ENCODE measurements at regions not wholly inside any gene's neighbourhood (a gene's known extent, or its start where the extent isn't known, plus 50 kb on each side); places are given as distances from the start of the nearest gene placed in this dataset.

DNA sequence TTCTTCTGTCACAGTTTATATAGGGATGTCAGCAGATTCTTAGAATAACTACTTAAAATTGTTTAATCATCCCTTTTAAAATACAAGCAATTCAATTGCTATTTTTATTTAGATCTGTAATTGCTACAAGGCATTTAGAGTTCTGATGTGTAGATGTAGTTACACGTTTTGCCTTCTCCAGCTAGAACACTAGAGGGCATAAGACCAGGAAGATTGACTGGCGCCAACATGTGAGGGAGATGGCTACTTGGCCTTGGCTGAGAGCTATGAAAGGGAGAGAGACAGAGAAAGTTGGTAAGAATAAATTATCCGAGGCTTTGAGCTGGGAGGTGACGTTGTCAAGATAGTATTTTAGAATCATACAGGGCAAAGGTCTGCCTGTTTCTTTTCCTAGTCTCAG lies 563.7 kb upstream of the PRKX start:
- ChIA-PET CTCF (no interaction called here), POLR2A (no interaction called here)
- H3K27me3 ChIP-seq (ENCODE audit: control insufficient read depth in 2 of 2, insufficient read depth in 2 of 2, low read length in 2 of 2) = no peaks in the 10 kb centered on the region
- DNase-seq (ENCODE audit: low read depth, low spot score) (no peak), FAIRE-seq (no peak)
- dilution Hi-C loops (cut with MboI; ENCODE audit: extremely low pct_ligation_motif_present, low sequenced_read_pairs) = no loop called here
- H3K9ac ChIP-seq (replicated peaks; ENCODE audit: extremely low read depth, insufficient read depth, low read length) = no peak overlapping the region
- no TSS peak for BruUV-seq (replicated peaks)
- H3K9me3 ChIP-seq (replicated peaks; ENCODE audit: control insufficient read depth, insufficient read depth, low read length) = no peaks in the 10 kb centered on the region
- no peaks in the 10 kb centered on the region for H3K36me3 ChIP-seq (ENCODE audit: control insufficient read depth in 2 of 2, extremely low read depth in 1 of 2, insufficient read depth in 2 of 2, low read length in 2 of 2)
- H3K4me1 ChIP-seq (ENCODE audit: control insufficient read depth, extremely low read depth, insufficient read depth, low read length) = no peaks in the 10 kb centered on the region
- H4K20me1 ChIP-seq (replicated peaks; ENCODE audit: control insufficient read depth, extremely low read depth, insufficient read depth, low read length) = no peaks in the 10 kb centered on the region
- no peak overlapping the region for H3K4me3 ChIP-seq (replicated peaks in 1 of 3; ENCODE audit: insufficient read depth in 1 of 3, low read depth in 1 of 3, low read length in 3 of 3)
- H2AFZ ChIP-seq (ENCODE audit: low read depth, low read length) = no peak overlapping the region
- TF ChIP-seq GATA2 (IDR thresholded peaks at IDR 0.05; ENCODE audit: insufficient read depth, insufficient read length, low read depth, low read length) (no peak), JUN (IDR thresholded peaks at IDR 0.05; ENCODE audit: borderline replicate concordance, insufficient read depth, insufficient read length, low read depth) (no peak), POLR2A (IDR thresholded peaks at IDR 0.05; ENCODE audit: low read depth, low read length) (no peak), MYC (IDR thresholded peaks at IDR 0.05; ENCODE audit: low read depth, low read length) (no peak), FOS (IDR thresholded peaks at IDR 0.05; ENCODE audit: borderline replicate concordance, insufficient read depth, low read length) (no peak), POLR2AphosphoS5 (IDR thresholded peaks at IDR 0.05; ENCODE audit: insufficient read depth, low read depth, low read length) (no peak)
- TF ChIP-seq, protein P1, sequence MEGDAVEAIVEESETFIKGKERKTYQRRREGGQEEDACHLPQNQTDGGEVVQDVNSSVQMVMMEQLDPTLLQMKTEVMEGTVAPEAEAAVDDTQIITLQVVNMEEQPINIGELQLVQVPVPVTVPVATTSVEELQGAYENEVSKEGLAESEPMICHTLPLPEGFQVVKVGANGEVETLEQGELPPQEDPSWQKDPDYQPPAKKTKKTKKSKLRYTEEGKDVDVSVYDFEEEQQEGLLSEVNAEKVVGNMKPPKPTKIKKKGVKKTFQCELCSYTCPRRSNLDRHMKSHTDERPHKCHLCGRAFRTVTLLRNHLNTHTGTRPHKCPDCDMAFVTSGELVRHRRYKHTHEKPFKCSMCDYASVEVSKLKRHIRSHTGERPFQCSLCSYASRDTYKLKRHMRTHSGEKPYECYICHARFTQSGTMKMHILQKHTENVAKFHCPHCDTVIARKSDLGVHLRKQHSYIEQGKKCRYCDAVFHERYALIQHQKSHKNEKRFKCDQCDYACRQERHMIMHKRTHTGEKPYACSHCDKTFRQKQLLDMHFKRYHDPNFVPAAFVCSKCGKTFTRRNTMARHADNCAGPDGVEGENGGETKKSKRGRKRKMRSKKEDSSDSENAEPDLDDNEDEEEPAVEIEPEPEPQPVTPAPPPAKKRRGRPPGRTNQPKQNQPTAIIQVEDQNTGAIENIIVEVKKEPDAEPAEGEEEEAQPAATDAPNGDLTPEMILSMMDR (IDR thresholded peaks at IDR 0.05; ENCODE audit: extremely low read depth in 1 of 2, insufficient read depth in 1 of 2, low read depth in 1 of 2, low read length in 2 of 2) = no peak
- H3K4me2 ChIP-seq (ENCODE audit: insufficient read depth, low read length) = no peak overlapping the region
- no peaks in the 10 kb centered on the region for H3K9me1 ChIP-seq (replicated peaks; ENCODE audit: control insufficient read depth, extremely low read depth, insufficient read depth, low read length)
- no peaks in the 10 kb centered on the region for H3K79me2 ChIP-seq (ENCODE audit: control insufficient read depth, insufficient read depth, low read length)
- no peak overlapping the region for H3K27ac ChIP-seq (ENCODE audit: insufficient read depth, low read depth, low read length)
- intact Hi-C loops (cut with micrococcal nuclease) = no loop called here

DNA sequence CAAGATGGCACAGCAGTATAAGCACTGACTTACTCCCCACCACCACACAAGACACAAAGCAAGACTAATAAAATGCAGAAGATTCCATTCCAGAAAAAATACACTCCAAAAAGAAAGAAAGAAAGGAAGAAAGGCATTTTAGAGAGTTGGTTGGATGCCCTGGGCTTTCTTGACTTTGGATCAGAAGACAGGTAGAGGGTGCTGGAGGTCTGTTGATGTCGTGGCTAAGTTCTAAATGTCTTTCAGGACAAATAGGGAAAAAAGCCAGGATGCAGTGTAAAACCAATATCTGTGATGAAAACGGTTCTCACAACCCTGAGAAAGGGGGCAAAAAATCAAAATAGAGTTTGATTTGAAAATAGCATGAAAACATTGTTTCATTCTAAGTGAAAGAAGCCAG lies 555.2 kb upstream of the PRKX start:
- Histone ChIP-seq H3K9me3 (replicated peaks; ENCODE audit: control insufficient read depth, insufficient read depth, low read length) (no peaks in the 10 kb centered on the region), H4K20me1 (replicated peaks; ENCODE audit: control insufficient read depth, extremely low read depth, insufficient read depth, low read length) (no peaks in the 10 kb centered on the region), H3K27ac (ENCODE audit: insufficient read depth, low read depth, low read length) (no peak overlapping the region), H3K4me1 (ENCODE audit: control insufficient read depth, extremely low read depth, insufficient read depth, low read length) (no peaks in the 10 kb centered on the region), H3K9ac (replicated peaks; ENCODE audit: extremely low read depth, insufficient read depth, low read length) (no peak overlapping the region), H3K36me3 (ENCODE audit: control insufficient read depth in 2 of 2, extremely low read depth in 1 of 2, insufficient read depth in 2 of 2, low read length in 2 of 2) (no peaks in the 10 kb centered on the region), H3K4me3 (replicated peaks in 1 of 3; ENCODE audit: insufficient read depth in 1 of 3, low read depth in 1 of 3, low read length in 3 of 3) (no peak overlapping the region), H3K27me3 (ENCODE audit: control insufficient read depth in 2 of 2, insufficient read depth in 2 of 2, low read length in 2 of 2) (no peaks in the 10 kb centered on the region), H3K9me1 (replicated peaks; ENCODE audit: control insufficient read depth, extremely low read depth, insufficient read depth, low read length) (no peaks in the 10 kb centered on the region), H2AFZ (ENCODE audit: low read depth, low read length) (no peak overlapping the region), H3K79me2 (ENCODE audit: control insufficient read depth, insufficient read depth, low read length) (no peaks in the 10 kb centered on the region), H3K4me2 (ENCODE audit: insufficient read depth, low read length) (no peak overlapping the region)
- intact Hi-C loops (cut with micrococcal nuclease) = no loop called here
- dilution Hi-C loops (cut with MboI; ENCODE audit: extremely low pct_ligation_motif_present, low sequenced_read_pairs) = no loop called here
- BruUV-seq (replicated peaks) = no TSS peak
- DNase-seq (ENCODE audit: low read depth, low spot score) (no peak), FAIRE-seq (no peak)
- TF ChIP-seq FOS (IDR thresholded peaks at IDR 0.05; ENCODE audit: borderline replicate concordance, insufficient read depth, low read length) = no peak
- TF ChIP-seq, protein P1 (IDR thresholded peaks at IDR 0.05; ENCODE audit: extremely low read depth in 1 of 2, insufficient read depth in 1 of 2, low read depth in 1 of 2, low read length in 2 of 2) = no peak
- TF ChIP-seq, protein P2, sequence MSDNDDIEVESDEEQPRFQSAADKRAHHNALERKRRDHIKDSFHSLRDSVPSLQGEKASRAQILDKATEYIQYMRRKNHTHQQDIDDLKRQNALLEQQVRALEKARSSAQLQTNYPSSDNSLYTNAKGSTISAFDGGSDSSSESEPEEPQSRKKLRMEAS (IDR thresholded peaks at IDR 0.05; ENCODE audit: insufficient read depth, insufficient read length) = no peak
- TF ChIP-seq EZH2 (IDR thresholded peaks at IDR 0.05; ENCODE audit: borderline replicate concordance, low read depth, low read length, severe bottlenecking) = no peak
- no peak for TF ChIP-seq POLR2A (IDR thresholded peaks at IDR 0.05; ENCODE audit: low read depth, low read length)
- no peak for TF ChIP-seq POLR2AphosphoS5 (IDR thresholded peaks at IDR 0.05; ENCODE audit: insufficient read depth, low read depth, low read length)
- TF ChIP-seq GATA2 (IDR thresholded peaks at IDR 0.05; ENCODE audit: insufficient read depth, insufficient read length, low read depth, low read length) = no peak
- no peak for TF ChIP-seq JUN (IDR thresholded peaks at IDR 0.05; ENCODE audit: borderline replicate concordance, insufficient read depth, insufficient read length, low read depth)
- no peak for TF ChIP-seq MYC (IDR thresholded peaks at IDR 0.05; ENCODE audit: low read depth, low read length)
- ChIA-PET POLR2A (no interaction called here), CTCF (no interaction called here)
